OCI-LY7 (cell line): ENCODE measurements at regions not wholly inside any gene's neighbourhood (a gene's known extent, or its start where the extent isn't known, plus 50 kb on each side); places are given as distances from the start of the nearest gene placed in this dataset.

Experiments used
- EZH2phosphoT487 ChIP-seq: fragments of 200-600 bp; sonication (generic); IDR thresholded peaks from 2 replicates; pipeline ENCODE4 v1.6.1; 2018; ENCODE audit warnings: low read depth, borderline replicate concordance, mild to moderate bottlenecking, mixed run types, antibody characterized with exemption, low read length, moderate library complexity, mixed read lengths
- TF ChIP-seq, protein P1 (sequence below): fragments of 200-600 bp; sonication (generic); conservative IDR thresholded peaks from 2 replicates; pipeline ENCODE4 v1.5.1; 2014; ENCODE audit warnings: mild to moderate bottlenecking, antibody characterized with exemption, low read length, moderate library complexity, mixed read lengths

DNA sequence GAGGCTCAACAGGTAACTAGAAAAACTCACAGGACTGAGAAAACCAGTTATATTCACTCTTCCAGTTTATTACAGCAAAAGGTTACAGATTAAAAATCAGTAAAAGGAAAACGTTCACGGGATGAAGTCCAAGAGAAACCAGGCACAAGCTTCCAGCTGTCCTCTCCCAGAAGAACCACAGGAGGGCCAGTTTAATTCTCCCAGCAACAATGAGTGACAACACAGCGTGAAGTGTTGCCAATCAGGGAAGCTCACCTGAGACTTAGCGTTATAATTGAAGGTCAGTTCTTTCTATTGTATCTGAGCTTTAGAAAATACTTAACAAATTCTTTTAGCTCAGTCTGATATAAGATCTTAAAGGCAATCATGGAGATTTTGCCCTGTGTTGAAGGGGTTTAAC lies 65.2 kb upstream of the TNR start:
- TF ChIP-seq, protein P1, sequence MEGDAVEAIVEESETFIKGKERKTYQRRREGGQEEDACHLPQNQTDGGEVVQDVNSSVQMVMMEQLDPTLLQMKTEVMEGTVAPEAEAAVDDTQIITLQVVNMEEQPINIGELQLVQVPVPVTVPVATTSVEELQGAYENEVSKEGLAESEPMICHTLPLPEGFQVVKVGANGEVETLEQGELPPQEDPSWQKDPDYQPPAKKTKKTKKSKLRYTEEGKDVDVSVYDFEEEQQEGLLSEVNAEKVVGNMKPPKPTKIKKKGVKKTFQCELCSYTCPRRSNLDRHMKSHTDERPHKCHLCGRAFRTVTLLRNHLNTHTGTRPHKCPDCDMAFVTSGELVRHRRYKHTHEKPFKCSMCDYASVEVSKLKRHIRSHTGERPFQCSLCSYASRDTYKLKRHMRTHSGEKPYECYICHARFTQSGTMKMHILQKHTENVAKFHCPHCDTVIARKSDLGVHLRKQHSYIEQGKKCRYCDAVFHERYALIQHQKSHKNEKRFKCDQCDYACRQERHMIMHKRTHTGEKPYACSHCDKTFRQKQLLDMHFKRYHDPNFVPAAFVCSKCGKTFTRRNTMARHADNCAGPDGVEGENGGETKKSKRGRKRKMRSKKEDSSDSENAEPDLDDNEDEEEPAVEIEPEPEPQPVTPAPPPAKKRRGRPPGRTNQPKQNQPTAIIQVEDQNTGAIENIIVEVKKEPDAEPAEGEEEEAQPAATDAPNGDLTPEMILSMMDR: no peak
- no peak for TF ChIP-seq EZH2phosphoT487
